ENCODE measurements at regions not wholly inside any gene's neighbourhood (a gene's known extent, or its start where the extent isn't known, plus 50 kb on each side); places are given as distances from the start of the nearest gene placed in this dataset.

- TF ChIP-seq SIN3A (IDR thresholded peaks at IDR 0.05; ENCODE audit: borderline replicate concordance, insufficient read depth, low read depth, low read length) (no peak), POLR2AphosphoS5 (IDR thresholded peaks at IDR 0.05; ENCODE audit: low read depth, low read length) (no peak)
- TF ChIP-seq, protein P1, sequence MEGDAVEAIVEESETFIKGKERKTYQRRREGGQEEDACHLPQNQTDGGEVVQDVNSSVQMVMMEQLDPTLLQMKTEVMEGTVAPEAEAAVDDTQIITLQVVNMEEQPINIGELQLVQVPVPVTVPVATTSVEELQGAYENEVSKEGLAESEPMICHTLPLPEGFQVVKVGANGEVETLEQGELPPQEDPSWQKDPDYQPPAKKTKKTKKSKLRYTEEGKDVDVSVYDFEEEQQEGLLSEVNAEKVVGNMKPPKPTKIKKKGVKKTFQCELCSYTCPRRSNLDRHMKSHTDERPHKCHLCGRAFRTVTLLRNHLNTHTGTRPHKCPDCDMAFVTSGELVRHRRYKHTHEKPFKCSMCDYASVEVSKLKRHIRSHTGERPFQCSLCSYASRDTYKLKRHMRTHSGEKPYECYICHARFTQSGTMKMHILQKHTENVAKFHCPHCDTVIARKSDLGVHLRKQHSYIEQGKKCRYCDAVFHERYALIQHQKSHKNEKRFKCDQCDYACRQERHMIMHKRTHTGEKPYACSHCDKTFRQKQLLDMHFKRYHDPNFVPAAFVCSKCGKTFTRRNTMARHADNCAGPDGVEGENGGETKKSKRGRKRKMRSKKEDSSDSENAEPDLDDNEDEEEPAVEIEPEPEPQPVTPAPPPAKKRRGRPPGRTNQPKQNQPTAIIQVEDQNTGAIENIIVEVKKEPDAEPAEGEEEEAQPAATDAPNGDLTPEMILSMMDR (IDR thresholded peaks at IDR 0.05) = no peak
- TF ChIP-seq, protein P2, sequence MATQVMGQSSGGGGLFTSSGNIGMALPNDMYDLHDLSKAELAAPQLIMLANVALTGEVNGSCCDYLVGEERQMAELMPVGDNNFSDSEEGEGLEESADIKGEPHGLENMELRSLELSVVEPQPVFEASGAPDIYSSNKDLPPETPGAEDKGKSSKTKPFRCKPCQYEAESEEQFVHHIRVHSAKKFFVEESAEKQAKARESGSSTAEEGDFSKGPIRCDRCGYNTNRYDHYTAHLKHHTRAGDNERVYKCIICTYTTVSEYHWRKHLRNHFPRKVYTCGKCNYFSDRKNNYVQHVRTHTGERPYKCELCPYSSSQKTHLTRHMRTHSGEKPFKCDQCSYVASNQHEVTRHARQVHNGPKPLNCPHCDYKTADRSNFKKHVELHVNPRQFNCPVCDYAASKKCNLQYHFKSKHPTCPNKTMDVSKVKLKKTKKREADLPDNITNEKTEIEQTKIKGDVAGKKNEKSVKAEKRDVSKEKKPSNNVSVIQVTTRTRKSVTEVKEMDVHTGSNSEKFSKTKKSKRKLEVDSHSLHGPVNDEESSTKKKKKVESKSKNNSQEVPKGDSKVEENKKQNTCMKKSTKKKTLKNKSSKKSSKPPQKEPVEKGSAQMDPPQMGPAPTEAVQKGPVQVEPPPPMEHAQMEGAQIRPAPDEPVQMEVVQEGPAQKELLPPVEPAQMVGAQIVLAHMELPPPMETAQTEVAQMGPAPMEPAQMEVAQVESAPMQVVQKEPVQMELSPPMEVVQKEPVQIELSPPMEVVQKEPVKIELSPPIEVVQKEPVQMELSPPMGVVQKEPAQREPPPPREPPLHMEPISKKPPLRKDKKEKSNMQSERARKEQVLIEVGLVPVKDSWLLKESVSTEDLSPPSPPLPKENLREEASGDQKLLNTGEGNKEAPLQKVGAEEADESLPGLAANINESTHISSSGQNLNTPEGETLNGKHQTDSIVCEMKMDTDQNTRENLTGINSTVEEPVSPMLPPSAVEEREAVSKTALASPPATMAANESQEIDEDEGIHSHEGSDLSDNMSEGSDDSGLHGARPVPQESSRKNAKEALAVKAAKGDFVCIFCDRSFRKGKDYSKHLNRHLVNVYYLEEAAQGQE (IDR thresholded peaks at IDR 0.05; ENCODE audit: insufficient read depth in 1 of 2, low read depth in 2 of 2, low read length in 1 of 2) = no peak
- H3K9me3 ChIP-seq (ENCODE audit: control insufficient read depth, insufficient read depth, low read depth, low read length) = no peaks in the 10 kb centered on the region
- H3K27me3 ChIP-seq (ENCODE audit: control insufficient read depth, insufficient read depth, low read length) = no peaks in the 10 kb centered on the region
- intact Hi-C loops (cut with micrococcal nuclease; ENCODE audit: unreplicated experiment) = no loop called here
- no peak for DNase-seq (ENCODE audit: low read depth, low spot score)
- H3K36me3 ChIP-seq (ENCODE audit: control insufficient read depth, insufficient read depth, low read length) = no peaks in the 10 kb centered on the region
- ChIA-PET CTCF (no interaction called here), POLR2A (no interaction called here)
- no peak for ATAC-seq
- no peaks in the 10 kb centered on the region for H3K4me1 ChIP-seq (ENCODE audit: control insufficient read depth, insufficient read depth, low read length)
- H3K27ac ChIP-seq (ENCODE audit: low read length) = no peak overlapping the region
- H3K4me3 ChIP-seq (ENCODE audit: low read depth in 2 of 2, low read length in 2 of 2) = no peak overlapping the region
- BruUV-seq (replicated peaks) = no TSS peak
- in situ Hi-C loops (cut with HindIII; ENCODE audit: low pct_unique_long_range_greater_than_20kb, low sequenced_read_pairs) = no loop called here
These were observed 1278.5 kb upstream of the ZEB2 start for GRCh38 chr2:145798419-145798818.

DNA sequence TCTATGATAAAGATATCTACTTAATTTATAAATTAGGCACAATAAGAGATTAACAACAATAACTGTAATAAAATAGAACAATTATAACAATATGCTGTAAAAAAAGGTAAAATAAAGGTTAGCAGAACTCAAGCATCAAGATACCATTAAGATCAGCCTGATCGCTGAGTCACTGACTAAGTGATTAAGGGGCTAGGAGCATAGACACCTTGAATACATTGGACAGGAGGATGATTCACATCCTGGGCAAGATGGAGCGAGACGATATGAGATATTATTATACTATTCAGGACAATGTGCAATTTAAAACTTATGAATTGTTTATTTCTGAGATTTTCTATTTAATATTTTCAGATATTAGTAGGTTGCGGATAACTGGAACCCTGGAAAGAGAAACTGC, 1277.8 kb upstream of the ZEB2 start:
- no peaks in the 10 kb centered on the region for H3K36me3 ChIP-seq (ENCODE audit: control insufficient read depth, insufficient read depth, low read length)
- BruUV-seq (replicated peaks) = no TSS peak
- H3K4me3 ChIP-seq (ENCODE audit: low read depth in 2 of 2, low read length in 2 of 2) = no peak overlapping the region
- ATAC-seq (no peak), DNase-seq (ENCODE audit: low read depth, low spot score) (no peak)
- TF ChIP-seq TCF7L2 (IDR thresholded peaks at IDR 0.05; ENCODE audit: low read depth, low read length) = no peak
- TF ChIP-seq, protein P2 (IDR thresholded peaks at IDR 0.05; ENCODE audit: insufficient read depth in 1 of 2, low read depth in 2 of 2, low read length in 1 of 2) = no peak
- no peak for TF ChIP-seq SIN3A (IDR thresholded peaks at IDR 0.05; ENCODE audit: borderline replicate concordance, insufficient read depth, low read depth, low read length)
- TF ChIP-seq, protein P1 (IDR thresholded peaks at IDR 0.05) = no peak
- TF ChIP-seq POLR2AphosphoS5 (IDR thresholded peaks at IDR 0.05; ENCODE audit: low read depth, low read length) = no peak
- no peaks in the 10 kb centered on the region for H3K9me3 ChIP-seq (ENCODE audit: control insufficient read depth, insufficient read depth, low read depth, low read length)
- H3K27ac ChIP-seq (ENCODE audit: low read length) = no peak overlapping the region
- intact Hi-C loops (cut with micrococcal nuclease; ENCODE audit: unreplicated experiment) = no loop called here
- no peaks in the 10 kb centered on the region for H3K4me1 ChIP-seq (ENCODE audit: control insufficient read depth, insufficient read depth, low read length)
- POLR2A ChIA-PET = no interaction called here
- CTCF ChIA-PET = no interaction called here
- in situ Hi-C loops (cut with HindIII; ENCODE audit: low pct_unique_long_range_greater_than_20kb, low sequenced_read_pairs) = no loop called here
- no peaks in the 10 kb centered on the region for H3K27me3 ChIP-seq (ENCODE audit: control insufficient read depth, insufficient read depth, low read length)
